Adrenal gland (tissue), 9 donors: ENCODE measurements at regions not wholly inside any gene's neighbourhood (a gene's known extent, or its start where the extent isn't known, plus 50 kb on each side); places are given as distances from the start of the nearest gene placed in this dataset.

Experiments
- DNase-seq, 7 donors: peaks; one replicate each; pipeline ENCODE4 v3.0.0-alpha.2; 2019 to 2020
- H3K27ac ChIP-seq, 5 donors: fragments of 200-600 bp; sonication (generic) in 4 of 5; 1 replicate in 3 of 5; 2 replicates in 2 of 5; pipeline versions ENCODE4 v1.5.1 to v1.8.0; 2016 to 2020; ENCODE audit warnings: mild to moderate bottlenecking in 1 of 5
- H3K27me3 ChIP-seq: fragments of 200-600 bp; 2 replicates; pipeline ENCODE4 v1.8.0; 2021
- H3K36me3 ChIP-seq, 2 donors: fragments of 200-600 bp; replicated peaks in 1 of 2; 1 replicate in 1 of 2; 2 replicates in 1 of 2; pipeline versions ENCODE4 v1.5.1 to v1.8.0; 2018 to 2022
- H3K4me1 ChIP-seq, 2 donors: fragments of 200-600 bp; replicated peaks in 1 of 2; 1 replicate in 1 of 2; 2 replicates in 1 of 2; pipeline versions ENCODE4 v1.5.1 to v1.8.0; 2018 to 2021
- H3K4me3 ChIP-seq, 4 donors: fragments of 200-600 bp; sonication (generic) in 3 of 4; one replicate each; pipeline ENCODE4 v1.5.1; 2016 to 2018
- H3K9me3 ChIP-seq, 3 donors: fragments of 200-600 bp; sonication (generic) in 1 of 3; replicated peaks in 1 of 3; 1 replicate in 2 of 3; 2 replicates in 1 of 3; pipeline versions ENCODE4 v1.5.1 to v1.8.0; 2016 to 2021
- CTCF ChIP-seq, 6 experiments: fragments of 450-650 bp in 4 of 6; fragments of 200-600 bp in 2 of 6; sonication (generic) in 1 of 6; IDR thresholded peaks; 1 replicate in 5 of 6; 2 replicates in 1 of 6; pipeline versions ENCODE4 v1.5.1 to v1.8.0; 2016 to 2021; ENCODE audit warnings: antibody characterized with exemption in 6 of 6, mild to moderate bottlenecking in 2 of 6, moderate library complexity in 1 of 6
- POLR2A ChIP-seq, 2 donors: fragments of 450-650 bp; IDR thresholded peaks; one replicate each; pipeline ENCODE4 v1.6.1; 2017; ENCODE audit warnings: antibody characterized with exemption in 2 of 2, mild to moderate bottlenecking in 2 of 2, moderate library complexity in 1 of 2
- WGBS, 4 donors: extraction: QIAGEN DNeasy Blood & Tissue Kit in 2 of 4; methylation state at CpG; one replicate each; pipeline versions ENCODE4 v1.1.5 to v1.1.7; 2013 to 2017; 5-methylcytosine and 5-hydroxymethylcytosine counted together
- intact Hi-C, 2 donors: fragments of 100-400 bp; cut with DNase I; formaldehyde crosslinking; loops; one replicate each; pipeline versions ENCODE4 v1.14.1 to v1.15.0; 2022 to 2023
- donor health status: healthy with polysubstance abuse.
- donor health status: Bipolar disorder and iron deficiency.
- donor health status: DM: yes; HTN: yes; CAD: no.
- donor health status: DM: no; HTN: no; CAD: no.
- donor health status: DM: no; HTN: no; CAD: no.

GRCh38 chr1:157410457-157410856 is 141.9 kb downstream of the FCRL5 start:
- no peak for DNase-seq
- intact Hi-C loops, result no loop called here

GRCh38 chr1:157409927-157410326 is 142.4 kb downstream of the FCRL5 start:
- DNase-seq, result no peak
- Histone ChIP-seq H3K4me3 (no peak overlapping the region), H3K4me1 (no peaks in the 10 kb centered on the region), H3K27me3 (no peaks in the 10 kb centered on the region), H3K27ac (no peak overlapping the region), H3K9me3 (no peaks in the 10 kb centered on the region), H3K36me3 (no peaks in the 10 kb centered on the region)
- TF ChIP-seq POLR2A (IDR thresholded peaks at IDR 0.05), result no peak
- no peak for TF ChIP-seq CTCF (IDR thresholded peaks at IDR 0.05)
- 68 to 83% (median 74%) methylated on average over 3 to 6 of the region's 6 CpGs for WGBS, 4 donors
- intact Hi-C loops, result no loop called here

More at GRCh38 chr1:157410457-157410856, 141.9 kb downstream of the FCRL5 start:
- no peaks in the 10 kb centered on the region for H3K4me1 ChIP-seq
- no peaks in the 10 kb centered on the region for H3K36me3 ChIP-seq
- H3K27ac ChIP-seq, result no peak overlapping the region
- 63 to 77% (median 71%) methylated on average over 5 of the region's 5 CpGs for WGBS, 4 donors
- TF ChIP-seq POLR2A (IDR thresholded peaks at IDR 0.05) (no peak), CTCF (IDR thresholded peaks at IDR 0.05) (no peak)
- H3K9me3 ChIP-seq, result no peaks in the 10 kb centered on the region
- H3K27me3 ChIP-seq, result no peaks in the 10 kb centered on the region
- no peak overlapping the region for H3K4me3 ChIP-seq

- no peak overlapping the region for H3K27ac ChIP-seq
- 40 to 57% (median 44%) methylated on average over 6 of the region's 6 CpGs for WGBS, 4 donors
- intact Hi-C loops, result no loop called here
Measured at GRCh38 chr1:157407917-157408525, 144.3 kb downstream of the FCRL5 start.

GRCh38 chr1:157407367-157407766 is 144.9 kb downstream of the FCRL5 start:
- no peaks in the 10 kb centered on the region for H3K36me3 ChIP-seq
- H3K4me3 ChIP-seq, result no peak overlapping the region
- TF ChIP-seq CTCF (IDR thresholded peaks at IDR 0.05), result no peak
- TF ChIP-seq POLR2A (IDR thresholded peaks at IDR 0.05), result no peak
- intact Hi-C loops, result no loop called here
- no peaks in the 10 kb centered on the region for H3K4me1 ChIP-seq
- H3K27me3 ChIP-seq, result no peaks in the 10 kb centered on the region
- H3K9me3 ChIP-seq, result no peaks in the 10 kb centered on the region
- DNase-seq, result no peak
- no peak overlapping the region for H3K27ac ChIP-seq

More at GRCh38 chr1:157407917-157408525, 144.3 kb downstream of the FCRL5 start:
- Histone ChIP-seq H3K27me3 (no peaks in the 10 kb centered on the region), H3K4me1 (no peaks in the 10 kb centered on the region), H3K36me3 (no peaks in the 10 kb centered on the region), H3K9me3 (no peaks in the 10 kb centered on the region), H3K4me3 (no peak overlapping the region)
- DNase-seq, result no peak
- TF ChIP-seq CTCF (IDR thresholded peaks at IDR 0.05) (no peak), POLR2A (IDR thresholded peaks at IDR 0.05) (no peak)
